Activated T-cell treated with anti-CD3 and anti-CD28 coated beads for 48 hours (primary cell): ENCODE measurements at regions not wholly inside any gene's neighbourhood (a gene's known extent, or its start where the extent isn't known, plus 50 kb on each side); places are given as distances from the start of the nearest gene placed in this dataset.
"Not testable (repeated sequence)": the region's sequence is repeated elsewhere in the genome, so short reads cannot be mapped to it uniquely, and the experiment has no call there.

Experiments used
- DNase-seq: peaks from one replicate; pipeline ENCODE4 v3.0.0-alpha.2; 2020; ENCODE audit warnings: low read depth

GRCh38 chrX:140164391-140164790 is 199.1 kb upstream of the CXorf66 start:
- no peak for DNase-seq

DNA sequence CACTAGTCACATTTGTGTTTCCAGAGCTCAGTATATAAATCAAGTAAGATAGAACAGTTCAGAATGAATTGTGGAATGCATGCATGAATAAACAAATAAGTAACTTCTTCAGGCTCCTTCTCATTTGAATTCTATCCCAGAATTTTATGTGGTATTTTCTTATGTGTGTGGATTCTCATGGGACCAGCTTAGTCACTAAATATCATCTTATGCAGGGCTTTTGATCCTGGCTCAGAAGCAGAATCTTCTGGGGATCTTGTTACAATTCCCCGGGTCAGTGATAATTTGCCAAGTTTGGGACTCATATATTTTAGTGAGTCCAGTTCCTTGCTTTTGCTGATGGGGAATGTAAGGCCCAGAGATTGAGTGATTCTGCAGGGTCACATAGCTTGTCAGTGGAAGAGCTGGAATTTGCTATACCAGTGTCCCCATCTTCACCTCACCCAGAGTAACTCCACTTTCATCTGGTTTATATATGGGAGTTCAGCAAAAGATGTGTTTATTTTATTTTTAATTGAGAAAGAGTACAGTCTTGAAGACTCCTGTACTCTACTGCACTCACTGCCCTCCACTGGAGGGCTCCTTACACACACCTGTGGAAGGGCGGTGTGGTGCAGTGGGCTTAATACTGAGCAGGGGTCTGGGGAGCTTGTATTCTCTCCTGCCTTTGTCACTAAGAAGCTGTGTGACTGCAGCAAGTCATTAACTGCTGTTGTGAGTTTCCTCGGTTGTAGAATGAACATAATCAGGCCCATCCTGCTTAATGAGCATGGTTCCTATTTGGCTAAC is 198.2 kb upstream of the CXorf66 start:
- no peak for DNase-seq

GRCh38 chrX:140157611-140158010 is 192.3 kb upstream of the CXorf66 start:
- no peak for DNase-seq

- DNase-seq = no peak
Observed at GRCh38 chrX:140157143-140157542, 191.8 kb upstream of the CXorf66 start.

GRCh38 chrX:140151316-140151715 is 186.0 kb upstream of the CXorf66 start:
- DNase-seq = no peak

- DNase-seq = no peak
Observed at GRCh38 chrX:140149761-140150160, 184.4 kb upstream of the CXorf66 start.

DNA sequence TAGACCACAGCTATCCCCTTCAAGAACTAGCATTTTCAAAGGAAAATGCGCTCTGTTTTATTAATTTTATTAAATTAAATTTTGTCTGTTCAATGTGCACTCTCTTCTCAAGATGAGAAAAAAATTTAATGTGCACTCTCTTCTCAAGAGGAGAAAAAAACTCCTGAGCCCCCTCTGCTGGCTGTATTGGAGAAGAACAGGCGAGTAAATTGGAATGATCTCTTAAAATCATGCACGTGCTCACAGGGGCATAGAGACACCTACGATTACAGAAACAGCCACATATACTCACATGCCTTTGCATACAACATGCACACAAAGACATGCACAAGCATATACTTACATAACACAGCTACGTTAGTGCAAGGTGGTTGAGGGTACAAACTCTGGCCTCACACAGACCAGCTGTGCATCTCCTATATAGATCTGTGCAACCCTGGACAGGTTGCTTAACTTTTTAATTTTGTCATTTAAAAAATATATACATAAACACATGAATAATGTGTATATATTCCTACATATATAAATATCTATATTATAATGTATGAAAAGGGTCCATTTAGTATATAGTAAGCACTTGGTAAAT is 176.2 kb upstream of the CXorf66 start:
- peak; percentile 6 for DNase-seq

DNA sequence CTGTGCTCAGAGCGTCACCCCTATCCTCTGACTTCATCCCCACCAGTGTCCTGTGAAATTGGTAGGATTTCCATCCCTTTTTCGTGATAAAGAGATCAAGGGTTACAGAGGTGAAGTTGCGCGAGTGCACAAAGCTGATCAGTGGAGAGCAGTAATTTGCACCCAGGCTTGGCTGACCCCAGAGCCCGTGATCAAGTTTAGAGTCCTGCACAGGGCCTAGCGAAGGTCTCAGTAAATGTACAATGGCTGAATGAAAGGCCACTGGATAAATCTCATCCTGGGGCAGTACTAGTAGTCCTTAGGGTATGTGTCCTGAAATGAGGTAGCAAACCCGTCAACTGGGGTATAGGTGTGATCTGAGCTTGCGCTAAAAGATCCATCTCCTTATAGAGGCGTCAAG is 173.2 kb upstream of the CXorf66 start:
- not testable (repeated sequence) for DNase-seq

DNA sequence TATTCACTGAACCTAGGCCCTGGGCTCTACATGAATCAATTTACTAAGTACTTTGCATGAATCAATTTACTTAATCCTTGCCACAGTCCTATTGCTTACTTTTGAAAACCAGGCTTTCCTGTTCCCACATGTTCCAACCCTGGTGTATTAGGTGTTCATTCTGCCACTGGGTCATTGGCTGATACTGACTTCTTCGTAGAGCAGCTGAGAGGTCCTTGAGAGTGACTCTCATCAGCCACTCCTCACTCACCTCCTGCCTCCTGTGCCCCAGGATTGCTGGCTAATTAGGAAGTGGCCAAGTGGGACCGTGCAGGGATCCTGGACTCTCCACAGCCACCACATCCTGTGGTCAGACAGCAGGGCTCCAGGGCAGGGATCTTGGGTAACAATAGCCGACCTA is 172.7 kb upstream of the CXorf66 start:
- not testable (repeated sequence) for DNase-seq

DNA sequence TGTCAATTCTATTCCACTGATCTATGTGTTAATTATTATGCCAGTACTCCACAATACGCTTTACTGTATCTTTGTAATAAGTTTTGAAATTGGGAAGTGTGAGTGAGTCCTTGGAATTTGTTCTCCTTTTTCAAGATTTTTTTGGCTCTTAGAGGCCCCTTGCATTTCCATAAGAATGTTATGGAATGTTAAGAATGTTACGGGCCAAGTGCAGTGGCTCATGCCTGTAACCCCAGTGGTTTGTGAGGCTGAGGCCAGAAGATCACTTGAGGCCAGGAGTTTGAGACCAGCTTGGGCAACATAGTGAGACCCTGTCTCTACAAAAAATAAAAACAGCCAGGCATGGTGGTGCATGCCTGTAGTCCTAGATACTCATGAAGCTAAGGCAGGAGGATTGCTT is 167.6 kb upstream of the CXorf66 start:
- no peak for DNase-seq

DNA sequence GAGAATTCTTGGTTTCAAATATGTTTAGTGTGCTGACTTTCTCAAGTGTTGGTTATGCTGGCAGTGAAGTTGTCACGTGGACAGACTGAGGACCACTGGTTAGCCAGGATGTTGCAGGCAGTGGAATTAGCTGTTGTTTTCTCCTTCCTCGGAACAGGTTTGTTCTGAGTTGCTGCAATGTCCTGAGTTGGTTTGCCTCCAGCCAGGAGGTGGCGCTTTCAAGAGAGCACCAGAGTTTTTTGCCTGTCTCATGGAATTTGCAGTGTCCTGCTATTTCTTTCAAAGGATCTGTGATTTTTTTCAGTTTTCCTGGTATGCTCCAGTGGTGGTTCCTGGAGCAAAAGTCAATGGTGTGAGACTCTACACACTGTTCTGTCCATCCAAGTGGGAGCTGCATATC is 158.1 kb upstream of the CXorf66 start:
- no peak for DNase-seq

DNA sequence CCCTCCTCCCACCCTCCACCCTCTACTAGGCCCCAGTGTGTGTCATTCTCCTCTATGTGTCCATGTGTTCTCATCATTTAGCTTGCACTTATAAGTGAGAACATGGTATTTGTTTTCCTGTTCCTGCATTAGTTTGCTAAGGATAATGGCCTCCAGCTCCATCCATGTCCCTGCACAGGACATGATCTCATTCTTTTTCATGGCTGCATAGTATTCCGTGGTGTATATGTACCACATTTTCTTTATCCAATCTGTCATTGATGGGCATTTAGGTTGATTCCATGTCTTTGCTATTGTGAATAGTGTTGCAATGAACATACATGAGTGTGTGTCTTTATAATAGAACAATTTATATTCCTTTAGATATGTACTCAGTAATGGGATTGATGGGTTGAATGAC is 148.7 kb upstream of the CXorf66 start:
- DNase-seq = not testable (repeated sequence)

DNA sequence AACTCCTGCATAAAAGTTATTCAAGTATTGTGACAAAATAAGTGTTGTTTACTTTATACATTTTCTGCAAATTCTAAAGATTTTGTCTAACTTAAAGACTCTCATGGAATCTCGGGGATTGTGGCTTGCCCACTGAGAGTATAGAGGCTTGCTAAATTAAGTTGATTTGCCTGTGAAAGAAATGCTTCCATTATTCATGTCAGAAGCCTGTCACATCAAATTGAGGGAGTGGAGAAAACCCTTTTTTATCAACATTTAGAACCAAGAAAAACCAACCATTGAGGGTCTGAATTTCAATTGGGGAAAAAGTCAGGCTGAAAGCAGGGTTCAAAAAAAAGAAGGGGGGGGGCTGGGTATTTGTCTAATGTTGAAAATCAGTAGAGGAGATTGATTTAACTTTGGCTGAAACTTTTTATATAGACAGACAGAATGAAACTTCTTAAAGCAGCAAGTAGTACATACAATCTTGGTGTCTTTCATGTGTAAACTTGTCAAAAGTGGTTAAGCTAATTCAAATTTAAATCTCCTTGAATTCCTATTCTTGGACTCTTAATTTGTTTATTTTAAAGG is 144.8 kb upstream of the CXorf66 start:
- DNase-seq = no peak

GRCh38 chrX:140104760-140105159 is 139.4 kb upstream of the CXorf66 start:
- no peak for DNase-seq

DNA sequence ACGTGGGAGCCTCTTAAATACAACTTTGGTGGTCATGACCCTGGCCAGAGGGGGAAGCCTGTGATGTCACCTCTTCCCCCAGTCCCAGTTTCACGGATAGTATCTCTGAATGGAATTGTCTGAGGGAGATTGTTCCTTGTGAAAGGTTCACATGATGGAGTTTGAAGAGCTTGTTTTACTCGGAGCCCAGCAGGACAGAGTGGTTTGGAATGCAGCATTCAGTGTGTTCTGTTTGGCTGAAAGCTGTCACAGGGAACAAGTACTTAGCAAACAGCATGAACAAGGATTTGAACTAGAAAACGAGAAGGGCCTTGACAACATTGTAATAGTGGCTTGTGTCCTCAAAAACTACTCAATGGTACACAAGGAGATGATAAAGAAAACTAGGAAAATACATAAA is 133.9 kb upstream of the CXorf66 start:
- DNase-seq = no peak

- no peak for DNase-seq
Observed at GRCh38 chrX:140092121-140092520, 126.8 kb upstream of the CXorf66 start.

- DNase-seq = peak; percentile 3
Observed at GRCh38 chrX:140091125-140091886, 126.0 kb upstream of the CXorf66 start.

DNA sequence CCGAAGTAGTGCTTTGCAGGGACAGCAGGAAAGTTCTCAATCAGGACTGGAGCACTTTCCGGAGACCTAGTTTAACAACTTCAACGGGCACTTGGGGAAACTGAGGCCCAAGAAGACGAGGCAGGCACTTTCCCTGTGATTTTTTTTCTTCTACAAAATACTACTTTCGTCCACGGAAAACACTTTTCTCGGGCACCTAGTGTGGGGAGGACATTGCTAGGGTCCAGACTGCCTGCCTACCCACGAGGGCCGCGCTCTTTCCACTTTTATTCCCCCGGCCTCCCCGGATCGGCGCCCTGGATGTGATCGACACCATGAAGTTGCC is 125.4 kb upstream of the CXorf66 start:
- DNase-seq = no peak

GRCh38 chrX:140088438-140088837 is 123.1 kb upstream of the CXorf66 start:
- no peak for DNase-seq

DNA sequence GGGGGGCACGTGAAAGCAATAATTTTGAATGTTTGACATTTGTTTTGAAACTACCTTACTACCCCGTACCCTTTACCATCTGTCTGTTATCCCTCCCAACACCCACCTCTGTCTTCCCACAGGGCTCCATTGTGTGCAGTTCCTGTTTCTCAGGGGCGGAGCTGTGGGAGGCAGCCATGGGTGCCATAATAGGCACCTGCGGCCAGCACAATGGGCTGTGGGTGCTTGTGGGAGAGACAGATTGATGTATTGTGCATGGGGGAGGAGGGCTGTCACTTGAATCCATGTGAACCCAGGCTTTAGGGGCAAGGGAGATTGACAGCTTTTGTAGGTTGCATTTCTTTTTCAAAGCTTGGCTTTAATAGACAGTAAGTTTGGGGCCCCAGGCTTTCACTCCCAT is 122.6 kb upstream of the CXorf66 start:
- no peak for DNase-seq

GRCh38 chrX:140086691-140087090 is 121.4 kb upstream of the CXorf66 start:
- no peak for DNase-seq

- not testable (repeated sequence) for DNase-seq
Observed at GRCh38 chrX:140074851-140075250, 109.5 kb upstream of the CXorf66 start.

DNA sequence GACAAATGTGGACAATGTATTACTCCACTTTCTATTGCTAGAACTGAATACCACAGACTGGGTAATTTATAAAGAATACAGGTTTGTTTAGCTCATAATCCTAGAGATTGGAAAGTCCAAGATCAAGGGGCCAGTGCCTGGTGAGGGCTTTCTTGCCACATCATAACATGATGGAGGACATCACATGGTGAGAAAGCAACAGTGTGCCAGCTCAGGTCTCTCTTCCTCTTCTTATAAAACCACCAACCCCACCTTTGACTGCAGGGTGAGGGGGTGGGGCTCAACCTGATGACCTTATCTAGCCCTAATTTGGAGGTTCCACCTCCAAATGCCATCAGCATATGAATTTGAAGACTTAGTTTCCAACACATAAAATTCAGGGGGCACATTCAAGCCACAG is 105.7 kb upstream of the CXorf66 start:
- DNase-seq = no peak
